Liver (tissue), 3 donors: ENCODE measurements at regions not wholly inside any gene's neighbourhood (a gene's known extent, or its start where the extent isn't known, plus 50 kb on each side); places are given as distances from the start of the nearest gene placed in this dataset.
A peak's percentile ranks its signal among the peaks of the same experiment; 100 is the strongest.

ENCODE experiments used
- EGR1 ChIP-seq, 2 donors: IDR thresholded peaks; 2 replicates each; pipeline ENCODE4 v1.6.1; 2016 to 2018; ENCODE audit warnings: antibody characterized with exemption in 2 of 2, low read depth in 2 of 2
- JUND ChIP-seq, 2 donors: IDR thresholded peaks; 2 replicates each; pipeline ENCODE4 v1.6.1; 2016; ENCODE audit warnings: antibody characterized with exemption in 2 of 2
- NR2F2 ChIP-seq: IDR thresholded peaks from 2 replicates; pipeline ENCODE4 v1.6.1; 2016; ENCODE audit warnings: antibody characterized with exemption
- RXRA ChIP-seq, 2 donors: IDR thresholded peaks; 2 replicates each; pipeline ENCODE4 v1.6.1; 2017 to 2018; ENCODE audit warnings: antibody characterized with exemption in 2 of 2, mild to moderate bottlenecking in 1 of 2
- SP1 ChIP-seq: IDR thresholded peaks from 2 replicates; pipeline ENCODE4 v1.6.1; 2018; ENCODE audit warnings: antibody characterized with exemption, mild to moderate bottlenecking
- TAF1 ChIP-seq: conservative IDR thresholded peaks from 2 replicates; pipeline ENCODE4 v1.6.1; 2016; ENCODE audit warnings: antibody characterized with exemption, mild to moderate bottlenecking
- YY1 ChIP-seq: IDR thresholded peaks from 2 replicates; pipeline ENCODE4 v1.6.1; 2016; ENCODE audit warnings: antibody characterized with exemption, mild to moderate bottlenecking
- TF ChIP-seq, protein P1 (sequence below): IDR thresholded peaks from 2 replicates; pipeline ENCODE4 v1.6.1; 2016; ENCODE audit warnings: antibody characterized with exemption, mild to moderate bottlenecking
- TF ChIP-seq, protein P2 (sequence below): fragments of 150-350 bp; IDR thresholded peaks from 2 replicates; pipeline ENCODE4 v1.5.1; 2017; ENCODE audit warnings: improper control_type of control experiment, low read depth, low read length; ENCODE audit not compliant: missing input control
- TF ChIP-seq, protein P3 (sequence below): IDR thresholded peaks from 2 replicates; pipeline ENCODE4 v1.6.1; 2016; ENCODE audit warnings: antibody characterized with exemption
- TF ChIP-seq, protein P4 (sequence below): IDR thresholded peaks from 2 replicates; pipeline ENCODE4 v1.6.1; 2016; ENCODE audit warnings: antibody characterized with exemption
- TF ChIP-seq, protein P5 (sequence below): IDR thresholded peaks from 2 replicates; pipeline ENCODE4 v1.6.1; 2016; ENCODE audit warnings: antibody characterized with exemption
- donor health status: healthy.
- donor health status: healthy.

DNA sequence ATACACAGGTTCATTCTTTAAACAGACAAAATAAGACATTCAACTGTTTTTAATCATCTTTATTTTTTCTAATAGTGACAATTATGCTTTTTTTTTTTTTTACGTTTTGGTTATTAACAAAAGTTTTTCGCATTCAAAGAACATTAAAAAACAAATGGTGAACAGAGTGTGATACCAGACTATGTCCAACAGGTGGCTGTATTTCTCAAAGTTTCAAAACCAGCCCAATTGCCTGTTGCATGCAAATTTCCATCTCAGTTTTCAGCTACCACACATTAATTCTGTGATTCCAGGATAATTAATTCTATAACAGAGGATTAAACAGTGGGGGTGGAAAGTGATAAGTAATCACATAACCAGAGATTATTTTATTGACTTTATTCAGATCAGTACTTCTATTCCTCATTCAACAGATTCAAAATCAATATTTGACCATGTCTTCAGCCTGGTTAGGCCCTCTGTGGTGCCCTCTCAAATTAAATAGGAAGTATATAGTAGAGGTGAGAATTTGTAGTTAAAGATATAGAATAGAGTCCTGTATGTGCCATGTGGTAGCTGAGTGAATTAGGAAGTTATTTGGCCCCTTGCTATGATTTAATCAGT is 122.2 kb upstream of the DCBLD2 start:
- TF ChIP-seq, protein P1, sequence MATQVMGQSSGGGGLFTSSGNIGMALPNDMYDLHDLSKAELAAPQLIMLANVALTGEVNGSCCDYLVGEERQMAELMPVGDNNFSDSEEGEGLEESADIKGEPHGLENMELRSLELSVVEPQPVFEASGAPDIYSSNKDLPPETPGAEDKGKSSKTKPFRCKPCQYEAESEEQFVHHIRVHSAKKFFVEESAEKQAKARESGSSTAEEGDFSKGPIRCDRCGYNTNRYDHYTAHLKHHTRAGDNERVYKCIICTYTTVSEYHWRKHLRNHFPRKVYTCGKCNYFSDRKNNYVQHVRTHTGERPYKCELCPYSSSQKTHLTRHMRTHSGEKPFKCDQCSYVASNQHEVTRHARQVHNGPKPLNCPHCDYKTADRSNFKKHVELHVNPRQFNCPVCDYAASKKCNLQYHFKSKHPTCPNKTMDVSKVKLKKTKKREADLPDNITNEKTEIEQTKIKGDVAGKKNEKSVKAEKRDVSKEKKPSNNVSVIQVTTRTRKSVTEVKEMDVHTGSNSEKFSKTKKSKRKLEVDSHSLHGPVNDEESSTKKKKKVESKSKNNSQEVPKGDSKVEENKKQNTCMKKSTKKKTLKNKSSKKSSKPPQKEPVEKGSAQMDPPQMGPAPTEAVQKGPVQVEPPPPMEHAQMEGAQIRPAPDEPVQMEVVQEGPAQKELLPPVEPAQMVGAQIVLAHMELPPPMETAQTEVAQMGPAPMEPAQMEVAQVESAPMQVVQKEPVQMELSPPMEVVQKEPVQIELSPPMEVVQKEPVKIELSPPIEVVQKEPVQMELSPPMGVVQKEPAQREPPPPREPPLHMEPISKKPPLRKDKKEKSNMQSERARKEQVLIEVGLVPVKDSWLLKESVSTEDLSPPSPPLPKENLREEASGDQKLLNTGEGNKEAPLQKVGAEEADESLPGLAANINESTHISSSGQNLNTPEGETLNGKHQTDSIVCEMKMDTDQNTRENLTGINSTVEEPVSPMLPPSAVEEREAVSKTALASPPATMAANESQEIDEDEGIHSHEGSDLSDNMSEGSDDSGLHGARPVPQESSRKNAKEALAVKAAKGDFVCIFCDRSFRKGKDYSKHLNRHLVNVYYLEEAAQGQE: no peak
- TF ChIP-seq, protein P2, sequence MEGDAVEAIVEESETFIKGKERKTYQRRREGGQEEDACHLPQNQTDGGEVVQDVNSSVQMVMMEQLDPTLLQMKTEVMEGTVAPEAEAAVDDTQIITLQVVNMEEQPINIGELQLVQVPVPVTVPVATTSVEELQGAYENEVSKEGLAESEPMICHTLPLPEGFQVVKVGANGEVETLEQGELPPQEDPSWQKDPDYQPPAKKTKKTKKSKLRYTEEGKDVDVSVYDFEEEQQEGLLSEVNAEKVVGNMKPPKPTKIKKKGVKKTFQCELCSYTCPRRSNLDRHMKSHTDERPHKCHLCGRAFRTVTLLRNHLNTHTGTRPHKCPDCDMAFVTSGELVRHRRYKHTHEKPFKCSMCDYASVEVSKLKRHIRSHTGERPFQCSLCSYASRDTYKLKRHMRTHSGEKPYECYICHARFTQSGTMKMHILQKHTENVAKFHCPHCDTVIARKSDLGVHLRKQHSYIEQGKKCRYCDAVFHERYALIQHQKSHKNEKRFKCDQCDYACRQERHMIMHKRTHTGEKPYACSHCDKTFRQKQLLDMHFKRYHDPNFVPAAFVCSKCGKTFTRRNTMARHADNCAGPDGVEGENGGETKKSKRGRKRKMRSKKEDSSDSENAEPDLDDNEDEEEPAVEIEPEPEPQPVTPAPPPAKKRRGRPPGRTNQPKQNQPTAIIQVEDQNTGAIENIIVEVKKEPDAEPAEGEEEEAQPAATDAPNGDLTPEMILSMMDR: peak; percentile 67
- TF ChIP-seq JUND (IDR thresholded peaks at IDR 0.05) (no peak), RXRA (IDR thresholded peaks at IDR 0.05) (no peak), SP1 (no peak), YY1 (no peak), TAF1 (no peak), EGR1 (IDR thresholded peaks at IDR 0.05; ENCODE audit: low read depth in 2 of 2) (no peak), NR2F2 (no peak)
- TF ChIP-seq, protein P3, sequence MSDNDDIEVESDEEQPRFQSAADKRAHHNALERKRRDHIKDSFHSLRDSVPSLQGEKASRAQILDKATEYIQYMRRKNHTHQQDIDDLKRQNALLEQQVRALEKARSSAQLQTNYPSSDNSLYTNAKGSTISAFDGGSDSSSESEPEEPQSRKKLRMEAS: no peak
- TF ChIP-seq, protein P4, sequence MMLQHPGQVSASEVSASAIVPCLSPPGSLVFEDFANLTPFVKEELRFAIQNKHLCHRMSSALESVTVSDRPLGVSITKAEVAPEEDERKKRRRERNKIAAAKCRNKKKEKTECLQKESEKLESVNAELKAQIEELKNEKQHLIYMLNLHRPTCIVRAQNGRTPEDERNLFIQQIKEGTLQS: no peak
- TF ChIP-seq, protein P5, sequence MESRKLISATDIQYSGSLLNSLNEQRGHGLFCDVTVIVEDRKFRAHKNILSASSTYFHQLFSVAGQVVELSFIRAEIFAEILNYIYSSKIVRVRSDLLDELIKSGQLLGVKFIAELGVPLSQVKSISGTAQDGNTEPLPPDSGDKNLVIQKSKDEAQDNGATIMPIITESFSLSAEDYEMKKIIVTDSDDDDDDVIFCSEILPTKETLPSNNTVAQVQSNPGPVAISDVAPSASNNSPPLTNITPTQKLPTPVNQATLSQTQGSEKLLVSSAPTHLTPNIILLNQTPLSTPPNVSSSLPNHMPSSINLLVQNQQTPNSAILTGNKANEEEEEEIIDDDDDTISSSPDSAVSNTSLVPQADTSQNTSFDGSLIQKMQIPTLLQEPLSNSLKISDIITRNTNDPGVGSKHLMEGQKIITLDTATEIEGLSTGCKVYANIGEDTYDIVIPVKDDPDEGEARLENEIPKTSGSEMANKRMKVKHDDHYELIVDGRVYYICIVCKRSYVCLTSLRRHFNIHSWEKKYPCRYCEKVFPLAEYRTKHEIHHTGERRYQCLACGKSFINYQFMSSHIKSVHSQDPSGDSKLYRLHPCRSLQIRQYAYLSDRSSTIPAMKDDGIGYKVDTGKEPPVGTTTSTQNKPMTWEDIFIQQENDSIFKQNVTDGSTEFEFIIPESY: no peak
